CD14-positive monocyte (primary cell): ENCODE measurements at regions not wholly inside any gene's neighbourhood (a gene's known extent, or its start where the extent isn't known, plus 50 kb on each side); places are given as distances from the start of the nearest gene placed in this dataset.

Source experiments
- DNase-seq, 3 donors: peaks; one replicate each; pipeline ENCODE4 v3.0.0-alpha.2; 2011 to 2022
- H2AFZ ChIP-seq: 2 replicates; pipeline ENCODE4 v1.6.0; 2012; ENCODE audit warnings: mild to moderate bottlenecking, low read depth, low read length, inconsistent platforms; ENCODE audit not compliant: insufficient read depth, poor library complexity, severe bottlenecking
- H3K27ac ChIP-seq, 2 donors: 1 replicate in 1 of 2; 2 replicates in 1 of 2; pipeline ENCODE4 v1.5.1; 2012 to 2013; ENCODE audit warnings: low read length in 2 of 2, control low read depth in 1 of 2, inconsistent platforms in 1 of 2, low read depth in 1 of 2, mild to moderate bottlenecking in 1 of 2
- H3K27me3 ChIP-seq, 2 donors: one replicate each; pipeline versions ENCODE4 v1.6.0 to v1.6.1; 2011 to 2013; ENCODE audit warnings: low read length in 2 of 2; ENCODE audit not compliant: control insufficient read depth in 2 of 2, insufficient read depth in 2 of 2
- H3K36me3 ChIP-seq, 2 donors: replicated peaks in 1 of 2; 1 replicate in 1 of 2; 2 replicates in 1 of 2; pipeline versions ENCODE4 v1.5.1 to v1.6.1; 2012 to 2013; ENCODE audit warnings: low read length in 2 of 2, control low read depth in 1 of 2, inconsistent platforms in 1 of 2, mild to moderate bottlenecking in 1 of 2; ENCODE audit not compliant: insufficient read depth in 2 of 2, control insufficient read depth in 1 of 2
- H3K4me1 ChIP-seq, 2 donors: 1 replicate in 1 of 2; 2 replicates in 1 of 2; pipeline versions ENCODE4 v1.5.1 to v1.6.1; 2012 to 2013; ENCODE audit warnings: low read length in 2 of 2, control low read depth in 1 of 2, inconsistent platforms in 1 of 2, mild to moderate bottlenecking in 1 of 2, moderate library complexity in 1 of 2; ENCODE audit not compliant: insufficient read depth in 2 of 2, control insufficient read depth in 1 of 2
- H3K4me2 ChIP-seq: replicated peaks from 2 replicates; pipeline ENCODE3; 2012; ENCODE audit warnings: low read length, moderate library complexity, mild to moderate bottlenecking; ENCODE audit not compliant: poor library complexity, severe bottlenecking; ENCODE audit errors: extremely low read depth
- H3K4me3 ChIP-seq, 3 experiments: fragments of 200-600 bp in 1 of 3; sonication (generic) in 1 of 3; replicated peaks in 1 of 3; 1 replicate in 2 of 3; 2 replicates in 1 of 3; pipeline ENCODE4 v1.5.1; 2011 to 2013; ENCODE audit warnings: low read length in 3 of 3, mild to moderate bottlenecking in 3 of 3, control low read depth in 2 of 3, low read depth in 2 of 3, inconsistent platforms in 1 of 3, moderate library complexity in 1 of 3
- H3K79me2 ChIP-seq: 2 replicates; pipeline ENCODE4 v1.6.0; 2012; ENCODE audit warnings: mild to moderate bottlenecking, control low read depth, inconsistent platforms, low read length, moderate library complexity; ENCODE audit not compliant: insufficient read depth
- H3K9ac ChIP-seq: 2 replicates; pipeline ENCODE4 v1.6.0; 2017; ENCODE audit warnings: low read length, mild to moderate bottlenecking; ENCODE audit not compliant: insufficient read depth, poor library complexity, severe bottlenecking
- H3K9me3 ChIP-seq, 2 donors: replicated peaks in 1 of 2; 1 replicate in 1 of 2; 2 replicates in 1 of 2; pipeline versions ENCODE4 v1.5.1 to v1.6.1; 2012 to 2013; ENCODE audit warnings: low read length in 2 of 2, control low read depth in 1 of 2; ENCODE audit not compliant: control insufficient read depth in 1 of 2, insufficient read depth in 1 of 2
- H4K20me1 ChIP-seq: 2 replicates; pipeline ENCODE4 v1.6.0; 2012; ENCODE audit warnings: mild to moderate bottlenecking, low read length, control low read depth, moderate library complexity; ENCODE audit not compliant: insufficient read depth
- H3K27ac Mint-ChIP-seq, 7 donors: one replicate each; pipeline ENCODE4 v1.8.0; 2020; ENCODE audit warnings: mild to moderate bottlenecking in 7 of 7, mixed read lengths in 7 of 7, moderate library complexity in 6 of 7, inconsistent platforms in 2 of 7
- H3K27me3 Mint-ChIP-seq, 3 donors: one replicate each; pipeline ENCODE4 v1.8.0; 2021 to 2022; ENCODE audit warnings: low read depth in 3 of 3, mild to moderate bottlenecking in 3 of 3, mixed read lengths in 3 of 3, moderate library complexity in 3 of 3, inconsistent platforms in 1 of 3
- H3K36me3 Mint-ChIP-seq, 2 donors: one replicate each; pipeline ENCODE4 v1.8.0; 2020; ENCODE audit warnings: mixed read lengths in 2 of 2, inconsistent platforms in 1 of 2, mild to moderate bottlenecking in 1 of 2
- H3K4me1 Mint-ChIP-seq: one replicate; pipeline ENCODE4 v1.8.0; 2020; ENCODE audit warnings: mild to moderate bottlenecking, mixed read lengths
- H3K4me3 Mint-ChIP-seq, 2 donors: one replicate each; pipeline ENCODE4 v1.8.0; 2020; ENCODE audit warnings: mild to moderate bottlenecking in 2 of 2, mixed read lengths in 2 of 2, moderate library complexity in 1 of 2
- H3K9me3 Mint-ChIP-seq, 7 donors: one replicate each; pipeline ENCODE4 v1.8.0; 2020 to 2022; ENCODE audit warnings: mixed read lengths in 7 of 7, mild to moderate bottlenecking in 6 of 7, moderate library complexity in 6 of 7, inconsistent platforms in 2 of 7
- CTCF ChIP-seq: fragments of 200-600 bp; IDR thresholded peaks from one replicate; pipeline ENCODE4 v1.8.0; 2022; ENCODE audit warnings: antibody characterized with exemption, mild to moderate bottlenecking
- WGBS: methylation state at CpG from one replicate; pipeline ENCODE4 v1.1.5; 2013; ENCODE audit warnings: missing lambda C conversion rate; ENCODE audit not compliant: insufficient coverage; 5-methylcytosine and 5-hydroxymethylcytosine counted together
- intact Hi-C, 2 donors: fragments of 100-400 bp; cut with micrococcal nuclease; formaldehyde crosslinking; loops; one replicate each; pipeline versions ENCODE4 v1.15.0 to v1.15.1; 2023

GRCh38 chr3:132867956-132868355 lies 145.7 kb upstream of the NPHP3 start:
- intact Hi-C loops: no loop called here
- no peaks in the 10 kb centered on the region for H3K36me3 ChIP-seq
- no peak overlapping the region for H3K27ac Mint-ChIP-seq
- no peaks in the 10 kb centered on the region for H3K79me2 ChIP-seq
- no peaks in the 10 kb centered on the region for H3K9me3 ChIP-seq
- no peaks in the 10 kb centered on the region for H3K4me1 ChIP-seq
- H3K27ac ChIP-seq: no peak overlapping the region
- H3K9me3 Mint-ChIP-seq: no peaks in the 10 kb centered on the region
- WGBS: no CpG with 5 or more reads among the region's 1 CpG
- no peaks in the 10 kb centered on the region for H3K27me3 ChIP-seq
- H3K4me3 ChIP-seq: no peak overlapping the region
- no peaks in the 10 kb centered on the region for H3K27me3 Mint-ChIP-seq
- no peaks in the 10 kb centered on the region for H3K36me3 Mint-ChIP-seq
- H3K4me2 ChIP-seq: no peak overlapping the region
- no peak overlapping the region for H3K4me3 Mint-ChIP-seq
- H4K20me1 ChIP-seq: no peaks in the 10 kb centered on the region
- no peak overlapping the region for H2AFZ ChIP-seq
- no peaks in the 10 kb centered on the region for H3K4me1 Mint-ChIP-seq
- no peak overlapping the region for H3K9ac ChIP-seq
- no peak for DNase-seq
- TF ChIP-seq CTCF: no peak

- Histone ChIP-seq H3K4me1 (no peaks in the 10 kb centered on the region), H3K4me3 (no peak overlapping the region), H3K27ac (no peak overlapping the region), H3K27me3 (no peaks in the 10 kb centered on the region), H4K20me1 (no peaks in the 10 kb centered on the region), H3K36me3 (no peaks in the 10 kb centered on the region), H3K79me2 (no peaks in the 10 kb centered on the region), H2AFZ (no peak overlapping the region), H3K9me3 (no peaks in the 10 kb centered on the region), H3K4me2 (no peak overlapping the region), H3K9ac (no peak overlapping the region)
- H3K27ac Mint-ChIP-seq: no peak overlapping the region
- TF ChIP-seq CTCF: no peak
- no peak overlapping the region for H3K4me3 Mint-ChIP-seq
- no peak for DNase-seq
- no CpG with 5 or more reads among the region's 3 CpGs for WGBS
- intact Hi-C loops: no loop called here
- H3K36me3 Mint-ChIP-seq: no peaks in the 10 kb centered on the region
- H3K4me1 Mint-ChIP-seq: no peaks in the 10 kb centered on the region
- H3K27me3 Mint-ChIP-seq: no peaks in the 10 kb centered on the region
- H3K9me3 Mint-ChIP-seq: no peaks in the 10 kb centered on the region
Observed at GRCh38 chr3:132867526-132867925, 145.3 kb upstream of the NPHP3 start.
